K562 (cell line): ENCODE measurements at regions not wholly inside any gene's neighbourhood (a gene's known extent, or its start where the extent isn't known, plus 50 kb on each side); places are given as distances from the start of the nearest gene placed in this dataset.

Source experiments
- ATAC-seq: fragments of 200-7000 bp; cut with Tn5 transposase; 3 replicates; pipeline ENCODE4 v1.9.1; 2020; ENCODE audit warnings: moderate library complexity
- BruUV-seq: library from RNA; stranded (reverse); fragments of 400-500 nt; replicated peaks from 2 replicates; lab custom pipeline; 2021; lab: Mats Ljungman, UMichigan
- CTCF ChIA-PET: fragments of 300-600 bp; formaldehyde crosslinking; extraction: SDS; loops from one replicate; lab custom pipeline; 2021; ENCODE audit warnings: low intra/inter-chr PET ratio; lab: Yijun Ruan, JAX
- POLR2A ChIA-PET: fragments of 300-600, 350-650 bp; sonication (Branson Sonifier 250); formaldehyde crosslinking; extraction: SDS; loops from one replicate; lab custom pipeline; 2021; ENCODE audit warnings: antibody characterized with exemption, inconsistent platforms; lab: Yijun Ruan, JAX
- DNase-seq, 4 experiments: peaks; one replicate each; pipeline versions ENCODE4 v3.0.0 to v3.0.0-alpha.2; 2011 to 2018; ENCODE audit warnings: low spot score in 3 of 4, mixed read lengths in 3 of 4; ENCODE audit errors: extremely low read depth in 1 of 4
- FAIRE-seq: peaks from 2 replicates; lab custom pipeline; 2011; peaks lifted over from hg19 to GRCh38; lab: Jason Lieb, UNC
- H2AFZ ChIP-seq: 2 replicates; pipeline ENCODE4 v1.6.0; 2011; ENCODE audit warnings: low read depth, low read length, control low read depth, inconsistent platforms
- H3K27ac ChIP-seq: fragments of 200-600 bp; 3 replicates; pipeline ENCODE4 v1.8.0; 2011; ENCODE audit warnings: low read depth, mild to moderate bottlenecking, control low read depth, inconsistent platforms, low read length, moderate library complexity, mixed read lengths; ENCODE audit errors: extremely low read depth
- H3K27me3 ChIP-seq, 2 experiments: fragments of 300-600 bp in 1 of 2; 2 replicates in 1 of 2; 3 replicates in 1 of 2; pipeline versions ENCODE4 v1.6.0 to v1.8.0; 2011; ENCODE audit warnings: inconsistent platforms in 2 of 2, low read length in 2 of 2, mild to moderate bottlenecking in 1 of 2, mixed read lengths in 1 of 2, moderate library complexity in 1 of 2; ENCODE audit not compliant: control insufficient read depth in 2 of 2, insufficient read depth in 2 of 2
- H3K36me3 ChIP-seq: fragments of 300-600 bp; 3 replicates; pipeline ENCODE4 v1.8.0; 2011; ENCODE audit warnings: mild to moderate bottlenecking, low read length, inconsistent platforms; ENCODE audit not compliant: control insufficient read depth, insufficient read depth
- H3K4me1 ChIP-seq, 2 experiments: fragments of 200-600 bp in 1 of 2; replicated peaks in 1 of 2; 2 replicates in 1 of 2; 3 replicates in 1 of 2; pipeline versions ENCODE4 v1.5.1 to v1.8.0; 2011; ENCODE audit warnings: inconsistent platforms in 2 of 2, low read length in 2 of 2, mild to moderate bottlenecking in 1 of 2, mixed read lengths in 1 of 2, moderate library complexity in 1 of 2; ENCODE audit not compliant: control insufficient read depth in 2 of 2, insufficient read depth in 2 of 2
- H3K4me2 ChIP-seq: 2 replicates; pipeline ENCODE4 v1.6.1; 2011; ENCODE audit warnings: low read length, control low read depth, inconsistent platforms, mixed read lengths; ENCODE audit not compliant: insufficient read depth
- H3K4me3 ChIP-seq: fragments of 200-600 bp; sonication (generic), shearing (Covaris generic); 2 replicates; pipeline ENCODE4 v1.5.1; 2016; ENCODE audit warnings: control low read depth, inconsistent platforms
- H3K79me2 ChIP-seq: fragments of 200-600 bp; 3 replicates; pipeline ENCODE4 v1.8.0; 2011; ENCODE audit warnings: low read length, inconsistent platforms; ENCODE audit not compliant: control insufficient read depth, insufficient read depth
- H3K9ac ChIP-seq, 2 experiments: 2 replicates each; pipeline versions ENCODE4 v1.6.0 to v1.6.1; 2011; ENCODE audit warnings: low read depth in 2 of 2, low read length in 2 of 2, control low read depth in 1 of 2, inconsistent platforms in 1 of 2, mild to moderate bottlenecking in 1 of 2, mixed read lengths in 1 of 2; ENCODE audit not compliant: insufficient read depth in 1 of 2
- H3K9me1 ChIP-seq: one replicate; pipeline ENCODE4 v1.6.0; 2011; ENCODE audit warnings: inconsistent platforms, mild to moderate bottlenecking, low read length, moderate library complexity; ENCODE audit not compliant: control insufficient read depth, insufficient read depth
- H3K9me3 ChIP-seq: replicated peaks from 2 replicates; pipeline ENCODE4 v1.5.1; 2011; ENCODE audit warnings: low read depth, low read length, inconsistent platforms; ENCODE audit not compliant: control insufficient read depth, insufficient read depth
- H4K20me1 ChIP-seq: replicated peaks from 2 replicates; pipeline ENCODE4 v1.6.1; 2011; ENCODE audit warnings: low read length, inconsistent platforms, mixed read lengths; ENCODE audit not compliant: control insufficient read depth, insufficient read depth
- BHLHE40 ChIP-seq: IDR thresholded peaks from 2 replicates; pipeline ENCODE4 v1.6.1; 2011; ENCODE audit warnings: low read length, improper control_type of control experiment
- C11orf30 ChIP-seq: fragments of 450-650 bp; IDR thresholded peaks from 2 replicates; pipeline ENCODE4 v1.6.1; 2016; ENCODE audit warnings: low read depth, mild to moderate bottlenecking
- HMG20B ChIP-seq: fragments of 250-450 bp; sonication (Bioruptor Pico); IDR thresholded peaks from 2 replicates; pipeline ENCODE4 v1.5.0; 2021; ENCODE audit warnings: mild to moderate bottlenecking
- IRF1 ChIP-seq: sonication (generic); formaldehyde crosslinking; IDR thresholded peaks from 2 replicates; pipeline ENCODE4 v1.8.0; 2022; ENCODE audit warnings: missing genetic modification reagents, mild to moderate bottlenecking, borderline replicate concordance
- MAFK ChIP-seq: IDR thresholded peaks from 2 replicates; pipeline ENCODE4 v1.6.1; 2011; ENCODE audit warnings: low read length, improper control_type of control experiment
- MGA ChIP-seq: fragments of 450-650 bp; IDR thresholded peaks from 2 replicates; pipeline ENCODE4 v1.6.1; 2016; ENCODE audit warnings: mild to moderate bottlenecking, moderate library complexity
- NFRKB ChIP-seq: fragments of 450-650 bp; IDR thresholded peaks from 2 replicates; pipeline ENCODE4 v1.6.1; 2016; ENCODE audit warnings: low read depth
- RAD51 ChIP-seq: fragments of 450-650 bp; IDR thresholded peaks from 2 replicates; pipeline ENCODE4 v1.7.1; 2016; ENCODE audit warnings: low read depth, mild to moderate bottlenecking, borderline replicate concordance
- STAT6 ChIP-seq: sonication (generic); formaldehyde crosslinking; IDR thresholded peaks from 2 replicates; pipeline ENCODE4 v1.8.1; 2023; ENCODE audit warnings: mild to moderate bottlenecking, missing genetic modification reagents
- WGBS: fragments of 100-300 bp; shearing (Covaris generic); methylation state at CpG from one replicate; pipeline ENCODE4 v1.1.6; 2016; ENCODE audit warnings: low coverage, mixed read lengths; ENCODE audit not compliant: insufficient coverage; ENCODE audit errors: missing lambda C conversion rate; 5-methylcytosine and 5-hydroxymethylcytosine counted together
- in situ Hi-C: fragments of 300-500 bp; cut with MboI; formaldehyde crosslinking; loops from 4 replicates; pipeline ENCODE4 v1.15.0; 2018; ENCODE audit warnings: inconsistent platforms, mixed read lengths
- intact Hi-C: fragments of 100-400 bp; cut with micrococcal nuclease; formaldehyde crosslinking; loops from 2 replicates; pipeline ENCODE4 v1.14.2; 2022

- ATAC-seq: peak; percentile 67; the same call in 2 of the 3 replicates
- ChIA-PET POLR2A (no interaction called here), CTCF (no interaction called here)
- H3K9me3 ChIP-seq: no peaks in the 10 kb centered on the region
- H3K36me3 ChIP-seq: no peaks in the 10 kb centered on the region
- FAIRE-seq: no peak
- no peak overlapping the region for H3K4me2 ChIP-seq
- BruUV-seq: no TSS peak
- H3K27me3 ChIP-seq: peaks cover 10 to 50% of the 10 kb centered on the region in 2 experiments; a peak in 4 of 5 replicates
- peak in 1 of 4 experiments; percentile 8 for DNase-seq
- H3K4me1 ChIP-seq: peaks cover 0 to 9% of the 10 kb centered on the region in 2 experiments; a peak in 2 of 5 replicates
- H3K9me1 ChIP-seq: no peaks in the 10 kb centered on the region
- H3K27ac ChIP-seq: no peak overlapping the region
- intact Hi-C loops (no loop called here), in situ Hi-C loops (no loop called here)
- 0 out of 2 replicates have a peak overlapping the region, but pooled peaks have one; percentile 1 for H2AFZ ChIP-seq
- no peaks in the 10 kb centered on the region for H4K20me1 ChIP-seq
- no peak overlapping the region for H3K9ac ChIP-seq
- WGBS: 2% methylated on average over 14 of the region's 14 CpGs
- no peaks in the 10 kb centered on the region for H3K79me2 ChIP-seq
- no peak overlapping the region for H3K4me3 ChIP-seq
- no peak for TF ChIP-seq IRF1 (CRISPR knock-in tag)
- no peak for TF ChIP-seq NFRKB
- TF ChIP-seq RAD51: peak; percentile 69
- TF ChIP-seq BHLHE40: peak; percentile 88
- TF ChIP-seq MAFK: no peak
- TF ChIP-seq STAT6 (CRISPR knock-in tag): no peak
- peak; percentile 28; the same call in 1 of the 2 replicates for TF ChIP-seq MGA
- TF ChIP-seq C11orf30: no peak
- no peak for TF ChIP-seq HMG20B (CRISPR knock-in tag)
These were observed 112.5 kb downstream of the KCNF1 start for GRCh38 chr2:11024259-11024645.
